ENCODE measurements at regions not wholly inside any gene's neighbourhood (a gene's known extent, or its start where the extent isn't known, plus 50 kb on each side); places are given as distances from the start of the nearest gene placed in this dataset.

GRCh38 chr15:39291690-39292089 is 289.2 kb upstream of the THBS1 start:
- no peak for DNase-seq

GRCh38 chr15:39296955-39297354 is 283.9 kb upstream of the THBS1 start:
- no peak for DNase-seq

GRCh38 chr15:39298271-39298962 is 282.5 kb upstream of the THBS1 start:
- DNase-seq = no peak

GRCh38 chr15:39299486-39300267 is 281.2 kb upstream of the THBS1 start:
- DNase-seq = no peak

GRCh38 chr15:39300451-39301153 is 280.3 kb upstream of the THBS1 start:
- no peak for DNase-seq

GRCh38 chr15:39301589-39301999 is 279.3 kb upstream of the THBS1 start:
- no peak for DNase-seq

GRCh38 chr15:39302936-39303335 is 277.9 kb upstream of the THBS1 start:
- DNase-seq = no peak

- no peak for DNase-seq
Observed at GRCh38 chr15:39304201-39304841, 276.6 kb upstream of the THBS1 start.

GRCh38 chr15:39304931-39305728 is 275.7 kb upstream of the THBS1 start:
- DNase-seq = no peak

GRCh38 chr15:39310633-39311032 is 270.2 kb upstream of the THBS1 start:
- no peak for DNase-seq

- no peak for DNase-seq
Observed at GRCh38 chr15:39312984-39313383, 267.9 kb upstream of the THBS1 start.

- no peak for DNase-seq
Observed at GRCh38 chr15:39313467-39313866, 267.4 kb upstream of the THBS1 start.

GRCh38 chr15:39313881-39314280 is 267.0 kb upstream of the THBS1 start:
- DNase-seq = no peak

- DNase-seq = no peak
Observed at GRCh38 chr15:39315206-39315850, 265.6 kb upstream of the THBS1 start.

GRCh38 chr15:39317225-39317624 is 263.7 kb upstream of the THBS1 start:
- no peak for DNase-seq

GRCh38 chr15:39318231-39318630 is 262.6 kb upstream of the THBS1 start:
- no peak for DNase-seq

- DNase-seq = no peak
Observed at GRCh38 chr15:39320355-39320754, 260.5 kb upstream of the THBS1 start.

GRCh38 chr15:39320886-39321285 is 260.0 kb upstream of the THBS1 start:
- no peak for DNase-seq

- no peak for DNase-seq
Observed at GRCh38 chr15:39321977-39322376, 258.9 kb upstream of the THBS1 start.

GRCh38 chr15:39323157-39323556 is 257.7 kb upstream of the THBS1 start:
- DNase-seq = no peak

- no peak for DNase-seq
Observed at GRCh38 chr15:39323706-39324105, 257.2 kb upstream of the THBS1 start.
